ENCODE measurements at regions not wholly inside any gene's neighbourhood (a gene's known extent, or its start where the extent isn't known, plus 50 kb on each side); places are given as distances from the start of the nearest gene placed in this dataset.

- Histone ChIP-seq H3K27me3 (no peaks in the 10 kb centered on the region), H3K4me1 (no peaks in the 10 kb centered on the region), H3K4me3 (replicated peaks in 1 of 3) (no peak overlapping the region), H3K27ac (no peak overlapping the region), H3K9me3 (no peaks in the 10 kb centered on the region), H3K36me3 (no peaks in the 10 kb centered on the region)
- WGBS, 2 donors: 88 to 92% methylated on average over 2 of the region's 2 CpGs
- no peak for TF ChIP-seq POLR2A (IDR thresholded peaks at IDR 0.05)
- no peak for TF ChIP-seq CTCF (IDR thresholded peaks at IDR 0.05)
- intact Hi-C loops (cut with DNase I): no loop called here
- DNase-seq: no peak
These were observed 179.8 kb upstream of the NBEA start for GRCh38 chr13:34762312-34762711.

- TF ChIP-seq CTCF (IDR thresholded peaks at IDR 0.05) (no peak), POLR2A (IDR thresholded peaks at IDR 0.05) (no peak)
- DNase-seq: no peak
- Histone ChIP-seq H3K9me3 (no peaks in the 10 kb centered on the region), H3K27me3 (no peaks in the 10 kb centered on the region), H3K27ac (no peak overlapping the region), H3K4me3 (replicated peaks in 1 of 3) (no peak overlapping the region), H3K4me1 (no peaks in the 10 kb centered on the region), H3K36me3 (no peaks in the 10 kb centered on the region)
- 91 to 93% methylated on average over 2 of the region's 2 CpGs for WGBS, 2 donors
- intact Hi-C loops (cut with DNase I): no loop called here
These were observed 177.8 kb upstream of the NBEA start for GRCh38 chr13:34764246-34764645.

DNA sequence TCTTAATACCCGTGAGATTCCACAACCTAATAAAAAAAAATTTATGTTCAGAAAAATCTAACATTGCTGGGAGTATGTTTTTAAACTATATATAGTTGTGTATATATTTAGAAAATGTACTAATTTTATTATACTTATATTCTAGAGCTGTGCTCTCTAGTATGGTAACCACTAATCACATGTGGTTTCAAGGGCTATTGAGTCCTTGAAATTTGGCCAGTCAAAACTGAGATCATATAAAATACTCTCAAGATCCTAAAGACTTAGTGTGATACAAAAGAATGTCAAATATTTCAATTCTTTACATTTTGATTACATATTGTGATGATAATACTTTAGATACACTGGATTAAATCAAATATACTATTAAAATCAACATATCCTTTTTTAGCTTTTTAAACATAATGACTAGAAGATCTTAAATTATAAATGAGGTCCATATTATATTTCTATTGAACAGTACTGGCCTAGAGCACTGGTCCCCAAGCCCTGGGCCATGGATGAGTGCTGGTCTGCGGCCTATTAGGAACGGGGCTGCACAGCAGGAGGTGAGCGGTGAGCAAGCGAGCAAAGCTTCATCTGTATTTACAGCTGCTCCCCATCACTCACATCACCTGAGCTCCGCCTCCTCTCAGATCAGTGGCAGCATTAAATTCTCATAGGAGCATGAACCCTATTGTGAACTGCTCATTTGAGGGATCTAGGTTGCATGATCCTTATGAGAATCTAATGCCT is 176.5 kb upstream of the NBEA start:
- no peak for DNase-seq
- H3K9me3 ChIP-seq: no peaks in the 10 kb centered on the region
- H3K27me3 ChIP-seq: no peaks in the 10 kb centered on the region
- WGBS, 2 donors: 86 to 97% methylated on average over 6 of the region's 6 CpGs
- H3K27ac ChIP-seq: no peak overlapping the region
- no peak for TF ChIP-seq CTCF (IDR thresholded peaks at IDR 0.05)
- no peak for TF ChIP-seq POLR2A (IDR thresholded peaks at IDR 0.05)
- H3K4me1 ChIP-seq: no peaks in the 10 kb centered on the region
- no peak overlapping the region for H3K4me3 ChIP-seq (replicated peaks in 1 of 3)
- intact Hi-C loops (cut with DNase I): no loop called here
- no peaks in the 10 kb centered on the region for H3K36me3 ChIP-seq

DNA sequence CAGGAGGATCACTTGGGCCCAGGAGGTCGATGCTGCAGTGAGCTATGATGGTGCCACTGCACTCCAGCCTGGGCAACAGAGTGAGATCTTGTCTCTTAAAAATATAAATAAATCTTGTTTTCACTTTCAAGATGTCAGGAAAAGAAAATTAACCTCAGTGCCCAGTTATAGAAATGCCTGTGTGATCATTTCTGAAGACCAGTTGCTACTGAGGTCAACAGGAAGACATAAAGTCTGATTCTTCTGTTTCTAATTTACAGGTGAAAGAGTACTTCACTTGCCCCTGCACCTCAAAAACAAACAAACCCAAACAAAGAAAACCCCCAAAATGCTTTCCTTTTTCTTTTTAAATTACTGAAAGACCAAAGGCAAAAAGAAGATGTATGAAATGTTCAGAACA is 174.3 kb upstream of the NBEA start:
- H3K27ac ChIP-seq: no peak overlapping the region
- H3K27me3 ChIP-seq: no peaks in the 10 kb centered on the region
- H3K36me3 ChIP-seq: no peaks in the 10 kb centered on the region
- H3K4me1 ChIP-seq: no peaks in the 10 kb centered on the region
- DNase-seq: no peak
- WGBS, 2 donors: 83 to 93% methylated on average over 1 of the region's 1 CpG
- no peak overlapping the region for H3K4me3 ChIP-seq (replicated peaks in 1 of 3)
- H3K9me3 ChIP-seq: no peaks in the 10 kb centered on the region
- TF ChIP-seq CTCF (IDR thresholded peaks at IDR 0.05): no peak
- no peak for TF ChIP-seq POLR2A (IDR thresholded peaks at IDR 0.05)
- intact Hi-C loops (cut with DNase I): no loop called here

GRCh38 chr13:34772206-34772605 is 169.9 kb upstream of the NBEA start:
- DNase-seq: no peak
- no peak for TF ChIP-seq POLR2A (IDR thresholded peaks at IDR 0.05)
- TF ChIP-seq CTCF (IDR thresholded peaks at IDR 0.05): no peak
- no peaks in the 10 kb centered on the region for H3K9me3 ChIP-seq
- no peaks in the 10 kb centered on the region for H3K36me3 ChIP-seq
- intact Hi-C loops (cut with DNase I): no loop called here
- WGBS, 2 donors: 92 to 93% methylated on average over 2 of the region's 2 CpGs
- no peaks in the 10 kb centered on the region for H3K4me1 ChIP-seq
- no peak overlapping the region for H3K4me3 ChIP-seq (replicated peaks in 1 of 3)
- H3K27me3 ChIP-seq: no peaks in the 10 kb centered on the region
- H3K27ac ChIP-seq: no peak overlapping the region

All from thyroid gland (tissue), 4 donors.